C4-2B (cell line): ENCODE measurements at regions not wholly inside any gene's neighbourhood (a gene's known extent, or its start where the extent isn't known, plus 50 kb on each side); places are given as distances from the start of the nearest gene placed in this dataset.

Experiments
- H3K27ac ChIP-seq: fragments of 450-650 bp; 2 replicates; pipeline ENCODE4 v1.5.1; 2017
- ZFX ChIP-seq: fragments of 450-650 bp; IDR thresholded peaks from 2 replicates; pipeline ENCODE4 v1.6.1; 2017
- TF ChIP-seq, protein P1 (sequence below): fragments of 450-650 bp; conservative IDR thresholded peaks from 2 replicates; pipeline ENCODE4 v1.5.1; 2017; ENCODE audit warnings: mild to moderate bottlenecking

DNA sequence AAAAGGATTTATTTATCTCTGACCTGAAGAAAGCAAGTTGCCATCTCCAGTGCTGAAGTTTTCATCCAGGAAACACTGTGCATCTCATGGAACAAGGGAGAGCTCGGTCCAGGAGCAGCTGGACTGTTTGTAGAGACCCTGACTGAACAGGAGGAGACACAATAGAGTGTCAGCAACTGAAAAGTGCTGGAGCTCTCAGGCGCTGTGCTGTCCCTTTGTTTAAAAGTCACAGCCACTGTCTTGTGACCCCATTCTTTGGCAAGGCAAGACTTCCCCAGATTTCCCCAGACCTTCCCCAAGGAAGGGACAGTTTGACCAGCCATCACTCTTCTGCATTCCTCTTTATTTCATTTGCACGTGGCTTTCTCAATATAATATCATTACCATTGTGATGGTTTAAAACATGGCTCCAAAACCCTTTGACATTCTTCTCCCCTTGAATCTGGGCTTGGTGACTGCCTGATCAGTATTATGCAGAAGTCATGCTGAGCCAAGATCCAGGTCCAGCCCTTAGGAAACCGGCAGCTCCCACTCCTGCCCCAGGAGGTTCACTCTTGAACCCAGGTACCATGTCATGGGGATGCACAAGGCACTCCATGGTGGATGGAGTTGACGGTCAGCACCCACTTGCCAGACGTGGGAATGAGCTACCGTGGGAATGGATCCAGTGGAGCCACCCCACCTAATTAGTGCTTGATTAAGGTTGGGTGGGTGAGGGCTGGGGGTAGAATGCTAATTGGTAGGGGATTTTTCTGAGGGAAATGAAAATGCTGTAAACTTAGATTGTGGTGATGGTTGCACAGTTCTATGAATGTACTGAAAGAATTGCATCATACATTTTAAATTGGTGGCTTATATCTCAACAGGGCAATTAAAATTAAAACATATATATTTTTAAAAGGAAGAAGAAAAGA, 497.9 kb upstream of the RAB6C start:
- H3K27ac ChIP-seq, result no peak overlapping the region
- no peak for TF ChIP-seq ZFX
- TF ChIP-seq, protein P1, sequence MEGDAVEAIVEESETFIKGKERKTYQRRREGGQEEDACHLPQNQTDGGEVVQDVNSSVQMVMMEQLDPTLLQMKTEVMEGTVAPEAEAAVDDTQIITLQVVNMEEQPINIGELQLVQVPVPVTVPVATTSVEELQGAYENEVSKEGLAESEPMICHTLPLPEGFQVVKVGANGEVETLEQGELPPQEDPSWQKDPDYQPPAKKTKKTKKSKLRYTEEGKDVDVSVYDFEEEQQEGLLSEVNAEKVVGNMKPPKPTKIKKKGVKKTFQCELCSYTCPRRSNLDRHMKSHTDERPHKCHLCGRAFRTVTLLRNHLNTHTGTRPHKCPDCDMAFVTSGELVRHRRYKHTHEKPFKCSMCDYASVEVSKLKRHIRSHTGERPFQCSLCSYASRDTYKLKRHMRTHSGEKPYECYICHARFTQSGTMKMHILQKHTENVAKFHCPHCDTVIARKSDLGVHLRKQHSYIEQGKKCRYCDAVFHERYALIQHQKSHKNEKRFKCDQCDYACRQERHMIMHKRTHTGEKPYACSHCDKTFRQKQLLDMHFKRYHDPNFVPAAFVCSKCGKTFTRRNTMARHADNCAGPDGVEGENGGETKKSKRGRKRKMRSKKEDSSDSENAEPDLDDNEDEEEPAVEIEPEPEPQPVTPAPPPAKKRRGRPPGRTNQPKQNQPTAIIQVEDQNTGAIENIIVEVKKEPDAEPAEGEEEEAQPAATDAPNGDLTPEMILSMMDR, result no peak

DNA sequence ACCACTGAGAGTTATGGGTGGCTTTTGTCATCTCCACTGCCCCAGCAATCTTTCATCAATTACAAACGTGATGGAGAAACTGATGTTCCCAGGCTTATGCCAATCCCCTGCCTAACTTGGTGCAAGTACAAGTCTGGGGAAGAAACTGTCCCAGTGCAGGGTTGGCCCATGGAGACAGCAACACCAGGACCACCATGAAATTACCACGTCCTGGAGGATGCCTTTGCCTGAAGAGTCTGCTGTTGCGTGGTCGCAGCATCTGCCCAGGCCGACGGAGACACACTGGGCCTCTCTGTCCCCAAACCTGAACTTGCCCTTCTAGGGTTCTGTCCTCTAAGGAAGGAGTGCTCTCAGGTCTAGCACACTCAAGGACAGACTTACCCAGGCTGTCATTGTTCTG, 496.8 kb upstream of the RAB6C start:
- TF ChIP-seq ZFX, result no peak
- TF ChIP-seq, protein P1, result no peak
- H3K27ac ChIP-seq, result no peak overlapping the region

- TF ChIP-seq, protein P1, result no peak
- TF ChIP-seq ZFX, result no peak
- H3K27ac ChIP-seq, result no peak overlapping the region
Observed at GRCh38 chr2:129483366-129483765, 496.1 kb upstream of the RAB6C start.

- TF ChIP-seq, protein P1, result no peak
- TF ChIP-seq ZFX, result no peak
- no peak overlapping the region for H3K27ac ChIP-seq
Observed at GRCh38 chr2:129484999-129485897, 494.2 kb upstream of the RAB6C start.

GRCh38 chr2:129488376-129488775, 491.1 kb upstream of the RAB6C start:
- TF ChIP-seq, protein P1, result no peak
- TF ChIP-seq ZFX, result no peak

DNA sequence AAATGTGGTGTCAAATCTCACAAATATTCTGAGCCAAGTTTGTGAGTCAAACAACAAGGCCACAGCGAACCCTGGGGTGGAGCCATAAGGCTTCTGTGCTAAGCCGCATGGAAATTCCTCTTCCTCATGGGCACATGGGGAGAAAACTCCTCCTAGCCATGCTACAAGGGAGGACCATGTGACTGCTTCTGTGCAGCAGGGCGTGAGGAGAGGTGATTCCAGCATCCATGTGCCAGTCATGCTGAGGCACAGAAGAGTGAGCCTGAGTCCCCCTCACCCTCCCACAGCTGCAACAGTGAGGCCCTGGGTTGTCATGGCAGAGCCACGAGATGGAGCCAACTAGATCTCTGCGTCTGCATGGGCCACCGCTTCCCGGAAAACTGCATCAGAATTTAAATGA, 488.8 kb upstream of the RAB6C start:
- no peak overlapping the region for H3K27ac ChIP-seq
- TF ChIP-seq, protein P1, result no peak
- TF ChIP-seq ZFX, result no peak

More at GRCh38 chr2:129488376-129488775, 491.1 kb upstream of the RAB6C start:
- no peak overlapping the region for H3K27ac ChIP-seq

GRCh38 chr2:129491308-129491707, 488.2 kb upstream of the RAB6C start:
- TF ChIP-seq, protein P1, result no peak
- TF ChIP-seq ZFX, result no peak

More at GRCh38 chr2:129491308-129491707, 488.2 kb upstream of the RAB6C start:
- no peak overlapping the region for H3K27ac ChIP-seq
